ENCODE measurements at regions not wholly inside any gene's neighbourhood (a gene's known extent, or its start where the extent isn't known, plus 50 kb on each side); places are given as distances from the start of the nearest gene placed in this dataset.
A peak's percentile ranks its signal among the peaks of the same experiment; 100 is the strongest.

- DNase-seq (ENCODE audit: low spot score) = no peak
Observed at GRCh38 chr5:73266176-73266738, 93.3 kb downstream of the TMEM174 start.

DNA sequence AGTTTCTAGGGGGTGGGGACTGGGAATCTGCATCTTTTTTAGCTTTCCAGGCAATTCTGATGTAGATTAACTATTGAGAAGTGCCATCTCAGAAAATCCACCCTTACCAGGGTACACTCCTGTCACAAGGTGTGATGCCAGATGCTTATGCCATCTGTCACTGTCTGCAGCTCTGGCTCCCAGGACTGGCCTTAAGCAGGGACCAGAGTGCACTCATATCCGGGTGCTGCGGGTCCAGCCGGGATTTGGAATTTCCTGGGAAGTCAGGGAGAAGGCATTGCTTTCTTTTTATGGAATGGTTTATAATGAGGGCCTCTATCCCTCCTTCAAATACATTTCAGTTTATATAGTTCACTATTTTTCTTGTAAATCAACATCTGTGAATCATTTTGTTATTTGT is 92.6 kb downstream of the TMEM174 start:
- DNase-seq (ENCODE audit: low spot score) = no peak

DNA sequence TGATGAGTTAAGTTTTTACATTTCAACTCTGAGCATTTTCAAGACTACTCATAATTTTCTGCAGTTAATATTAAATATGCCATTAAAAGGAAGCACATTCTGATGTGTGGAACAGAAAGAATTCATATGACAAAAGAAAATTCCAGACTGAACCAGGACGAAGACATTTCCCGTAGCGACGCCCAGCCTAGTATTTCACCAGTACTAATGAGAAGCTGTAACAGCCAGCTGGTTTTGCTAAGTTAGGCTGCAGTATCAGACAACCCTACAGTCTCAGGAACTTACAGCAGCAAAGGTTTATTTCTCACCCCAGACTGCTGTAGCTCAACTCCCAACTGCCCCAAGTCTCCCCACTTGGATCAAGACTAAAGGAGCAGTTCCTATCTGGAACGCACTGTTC is 91.6 kb downstream of the TMEM174 start:
- no peak for DNase-seq (ENCODE audit: low spot score)

- no peak for DNase-seq (ENCODE audit: low spot score)
Observed at GRCh38 chr5:73263001-73263710, 90.2 kb downstream of the TMEM174 start.

- DNase-seq (ENCODE audit: low spot score) = no peak
Observed at GRCh38 chr5:73256862-73257261, 83.9 kb downstream of the TMEM174 start.

GRCh38 chr5:73256462-73256861 is 83.5 kb downstream of the TMEM174 start:
- DNase-seq (ENCODE audit: low spot score) = no peak

- DNase-seq (ENCODE audit: low spot score) = no peak
Observed at GRCh38 chr5:73256012-73256411, 83.0 kb downstream of the TMEM174 start.

GRCh38 chr5:73254642-73255041 is 81.6 kb downstream of the TMEM174 start:
- no peak for DNase-seq (ENCODE audit: low spot score)

DNA sequence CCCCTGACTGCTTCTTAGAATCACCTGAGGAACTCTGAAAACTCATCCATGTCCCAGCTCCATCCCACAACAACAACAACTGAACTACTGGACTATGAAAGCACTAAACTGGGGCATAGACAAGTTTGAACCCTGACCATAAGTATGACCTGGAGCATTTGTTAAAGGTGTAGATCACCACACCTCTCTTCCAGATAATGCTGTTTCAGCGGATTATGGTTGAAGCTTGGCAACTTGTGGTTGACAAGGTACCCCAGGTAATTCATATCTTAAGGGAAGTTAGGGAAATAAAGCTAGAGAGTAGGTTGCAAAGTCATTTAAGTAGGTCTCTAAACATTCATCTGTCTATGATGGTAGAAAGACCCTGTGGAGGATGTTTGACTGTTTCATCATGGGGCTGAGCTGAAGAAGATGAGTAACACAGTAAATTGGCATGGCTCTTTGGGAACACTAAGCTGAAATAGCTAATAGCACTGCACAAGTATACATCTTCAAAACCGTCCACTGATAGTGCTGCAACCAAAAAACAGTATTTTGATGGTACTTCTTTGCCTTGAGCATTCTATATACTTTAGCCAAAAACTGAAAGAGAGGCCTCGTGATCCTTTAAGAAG is 80.2 kb downstream of the TMEM174 start:
- DNase-seq (ENCODE audit: low spot score) = no peak

DNA sequence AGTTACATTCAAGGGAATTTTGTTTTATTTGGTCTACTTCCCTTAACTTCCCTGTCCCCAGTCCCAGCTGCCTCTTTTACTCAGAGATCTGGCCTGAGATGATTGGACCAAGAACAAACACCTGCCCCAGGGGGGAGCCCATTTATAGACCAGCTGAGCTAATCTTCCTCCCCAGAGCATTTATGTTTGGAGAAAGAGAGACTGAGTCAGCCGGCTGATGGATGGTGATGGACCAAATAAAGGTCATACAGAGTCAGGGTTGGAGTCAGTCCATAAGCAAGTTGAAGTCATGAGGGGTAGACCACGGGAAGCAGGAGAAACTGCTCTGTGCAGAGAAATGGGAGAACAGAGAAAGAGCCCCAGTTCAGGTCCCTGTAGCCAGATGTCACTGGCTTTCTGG is 77.7 kb downstream of the TMEM174 start:
- DNase-seq (ENCODE audit: low spot score) = no peak

GRCh38 chr5:73242735-73243134 is 69.7 kb downstream of the TMEM174 start:
- DNase-seq (ENCODE audit: low spot score) = no peak

- DNase-seq (ENCODE audit: low spot score) = no peak
Observed at GRCh38 chr5:73238873-73239272, 65.9 kb downstream of the TMEM174 start.

DNA sequence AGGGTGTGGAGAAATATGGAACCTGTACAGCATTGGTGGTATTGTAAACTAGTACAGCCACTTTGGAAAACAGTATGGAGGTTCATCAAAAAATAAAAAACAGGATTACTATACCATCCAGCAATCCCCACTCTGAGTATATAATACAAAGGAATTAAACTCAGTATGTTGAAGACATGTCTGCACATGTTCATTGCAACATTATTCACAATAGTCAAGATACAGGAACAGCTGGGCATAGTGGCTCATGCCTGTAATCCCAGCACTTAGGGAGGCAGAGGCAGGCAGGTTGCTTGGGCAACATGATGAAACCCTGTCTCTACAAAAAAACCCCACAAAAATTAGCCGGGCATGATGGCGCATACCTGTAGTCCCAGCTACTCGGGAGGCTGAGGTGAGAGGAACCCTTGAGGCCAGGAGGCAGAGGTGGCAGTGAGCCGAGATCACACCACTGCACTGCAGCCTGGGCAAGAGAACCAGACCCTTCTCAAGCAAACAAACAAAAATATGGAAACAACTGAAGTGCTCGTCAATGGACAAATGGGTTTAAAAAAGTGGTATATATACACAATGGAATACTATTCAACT is 63.6 kb downstream of the TMEM174 start:
- DNase-seq (ENCODE audit: low spot score) = no peak

DNA sequence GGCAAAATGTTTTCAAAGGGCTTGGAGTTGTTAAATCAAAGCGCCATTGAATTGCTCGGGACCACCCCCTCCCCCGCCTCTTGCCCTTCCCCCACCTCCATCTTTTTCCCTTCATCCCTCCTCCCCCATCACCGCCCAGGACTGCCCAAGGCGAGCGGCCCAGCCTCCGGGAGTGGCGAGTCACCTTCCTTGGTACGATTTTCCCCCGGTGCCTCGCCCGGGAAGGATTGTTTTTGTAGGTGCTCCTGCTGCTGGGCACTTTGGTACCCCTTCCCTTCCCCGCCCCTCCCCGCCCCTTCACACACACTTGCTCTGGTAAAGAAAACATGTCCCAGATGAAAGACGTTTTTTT is 61.2 kb downstream of the TMEM174 start:
- no peak for DNase-seq (ENCODE audit: low spot score)

- no peak for DNase-seq (ENCODE audit: low spot score)
Observed at GRCh38 chr5:73233461-73234203, 60.6 kb downstream of the TMEM174 start.

- DNase-seq (ENCODE audit: low spot score) = no peak
Observed at GRCh38 chr5:73233053-73233460, 60.1 kb downstream of the TMEM174 start.

- peak; percentile 44 for DNase-seq (ENCODE audit: low spot score)
Observed at GRCh38 chr5:73232266-73233041, 59.5 kb downstream of the TMEM174 start.

DNA sequence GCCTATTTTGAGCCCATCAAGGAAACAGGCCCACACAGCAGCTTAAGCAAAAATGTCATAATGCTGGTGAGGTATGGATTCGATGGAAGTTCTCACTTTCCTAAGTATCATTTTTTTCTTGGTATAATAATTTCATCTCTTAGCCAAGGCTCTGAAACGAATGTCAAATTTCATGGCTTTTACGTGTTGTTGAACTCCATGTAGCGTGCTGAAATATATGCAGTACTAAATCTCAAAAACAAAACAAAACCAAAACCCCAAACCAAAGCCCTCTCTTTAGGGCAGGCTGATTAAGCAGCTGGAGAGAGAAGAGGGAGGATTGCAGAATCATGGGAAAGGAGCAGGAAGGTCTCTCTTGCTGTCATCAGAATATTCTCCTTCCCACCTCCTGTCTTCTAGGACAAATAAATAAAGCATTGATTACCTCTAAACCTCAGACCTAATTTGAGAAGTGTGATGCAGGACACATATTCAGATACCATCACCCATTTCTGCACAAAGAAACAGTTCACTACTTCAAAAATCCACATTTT is 58.3 kb downstream of the TMEM174 start:
- DNase-seq (ENCODE audit: low spot score) = no peak

GRCh38 chr5:73230264-73231245 is 57.6 kb downstream of the TMEM174 start:
- no peak for DNase-seq (ENCODE audit: low spot score)

DNA sequence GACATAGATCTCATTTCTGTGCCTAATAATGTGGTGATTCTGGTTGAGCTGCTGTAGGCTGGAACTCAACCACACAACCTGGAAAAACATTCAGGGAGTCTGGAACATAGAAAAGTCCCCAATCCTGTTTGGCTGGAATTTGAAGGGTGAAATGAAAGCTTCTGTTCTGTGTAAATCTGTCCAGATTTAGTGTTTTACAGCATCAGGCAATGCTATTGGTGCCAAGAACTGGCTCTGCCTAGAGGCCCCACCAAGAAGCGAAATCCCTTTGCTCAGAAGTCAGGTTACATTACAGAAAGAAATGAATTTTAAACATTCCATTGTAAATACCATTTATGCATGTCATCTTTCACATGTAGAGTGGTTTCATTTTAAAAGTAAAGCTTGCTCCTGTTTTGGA is 56.3 kb downstream of the TMEM174 start:
- DNase-seq (ENCODE audit: low spot score) = no peak
